Epithelial cell of proximal tubule (primary cell): ENCODE measurements at regions not wholly inside any gene's neighbourhood (a gene's known extent, or its start where the extent isn't known, plus 50 kb on each side); places are given as distances from the start of the nearest gene placed in this dataset.
A peak's percentile ranks its signal among the peaks of the same experiment; 100 is the strongest.
"Not testable (repeated sequence)": the region's sequence is repeated elsewhere in the genome, so short reads cannot be mapped to it uniquely, and the experiment has no call there.

ENCODE experiments used
- DNase-seq: peaks from one replicate; pipeline ENCODE4 v3.0.0-alpha.2; 2011; ENCODE audit warnings: low read depth
- H3K4me3 ChIP-seq: 2 replicates; pipeline ENCODE4 v1.5.1; 2011; ENCODE audit warnings: low read depth, mild to moderate bottlenecking, low read length
- TF ChIP-seq, protein P1 (sequence below): conservative IDR thresholded peaks from 2 replicates; pipeline ENCODE4 v1.5.1; 2012; ENCODE audit warnings: low read depth, mild to moderate bottlenecking, low read length

DNA sequence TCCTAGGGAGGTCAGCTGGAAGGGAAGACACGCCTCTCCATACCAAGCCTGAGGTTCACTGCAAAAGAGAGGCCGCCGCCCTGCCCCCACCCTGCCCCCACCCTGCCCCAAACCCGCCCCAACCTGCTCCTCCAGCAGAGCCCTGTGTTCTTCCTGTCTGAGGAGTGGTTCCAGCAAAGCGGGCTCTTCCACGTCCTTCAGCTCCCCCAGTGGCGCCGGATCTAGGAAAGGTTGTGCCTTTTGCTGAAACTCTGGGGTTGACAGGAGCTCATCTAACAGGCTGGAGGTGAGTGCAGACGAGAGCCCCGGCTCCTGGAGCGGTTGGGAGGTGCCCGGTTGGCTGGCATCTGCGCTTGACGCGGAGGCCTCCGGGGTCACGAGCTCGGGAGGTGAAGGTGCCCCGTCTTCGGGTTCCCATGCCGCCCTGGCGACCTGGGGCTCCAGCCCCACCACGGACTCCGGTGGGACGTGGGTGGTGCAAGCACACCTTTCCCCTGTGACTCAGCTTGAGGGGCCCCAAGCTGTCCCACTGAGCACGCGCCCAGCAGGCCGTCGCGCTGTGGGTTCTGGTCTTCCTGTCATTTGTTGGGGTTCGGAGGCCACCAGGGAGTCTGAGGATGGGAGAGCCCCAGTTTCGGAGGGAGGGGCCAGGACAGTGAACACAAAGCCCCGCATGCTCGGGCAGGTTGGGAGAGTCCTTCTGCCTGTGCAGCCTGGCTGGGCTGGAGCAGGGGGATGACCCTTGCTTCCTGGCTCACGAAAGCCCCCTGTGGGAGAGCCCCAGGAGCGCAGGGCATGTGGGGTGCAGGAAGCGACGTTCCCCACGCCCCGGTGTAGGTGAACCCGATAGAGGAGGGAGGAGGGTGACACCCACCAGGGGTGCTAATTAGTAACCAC, 1467.1 kb downstream of the FOXD4L5 start:
- peak overlapping the region; percentile 50 for H3K4me3 ChIP-seq
- DNase-seq = no peak
- TF ChIP-seq, protein P1, sequence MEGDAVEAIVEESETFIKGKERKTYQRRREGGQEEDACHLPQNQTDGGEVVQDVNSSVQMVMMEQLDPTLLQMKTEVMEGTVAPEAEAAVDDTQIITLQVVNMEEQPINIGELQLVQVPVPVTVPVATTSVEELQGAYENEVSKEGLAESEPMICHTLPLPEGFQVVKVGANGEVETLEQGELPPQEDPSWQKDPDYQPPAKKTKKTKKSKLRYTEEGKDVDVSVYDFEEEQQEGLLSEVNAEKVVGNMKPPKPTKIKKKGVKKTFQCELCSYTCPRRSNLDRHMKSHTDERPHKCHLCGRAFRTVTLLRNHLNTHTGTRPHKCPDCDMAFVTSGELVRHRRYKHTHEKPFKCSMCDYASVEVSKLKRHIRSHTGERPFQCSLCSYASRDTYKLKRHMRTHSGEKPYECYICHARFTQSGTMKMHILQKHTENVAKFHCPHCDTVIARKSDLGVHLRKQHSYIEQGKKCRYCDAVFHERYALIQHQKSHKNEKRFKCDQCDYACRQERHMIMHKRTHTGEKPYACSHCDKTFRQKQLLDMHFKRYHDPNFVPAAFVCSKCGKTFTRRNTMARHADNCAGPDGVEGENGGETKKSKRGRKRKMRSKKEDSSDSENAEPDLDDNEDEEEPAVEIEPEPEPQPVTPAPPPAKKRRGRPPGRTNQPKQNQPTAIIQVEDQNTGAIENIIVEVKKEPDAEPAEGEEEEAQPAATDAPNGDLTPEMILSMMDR = no peak

DNA sequence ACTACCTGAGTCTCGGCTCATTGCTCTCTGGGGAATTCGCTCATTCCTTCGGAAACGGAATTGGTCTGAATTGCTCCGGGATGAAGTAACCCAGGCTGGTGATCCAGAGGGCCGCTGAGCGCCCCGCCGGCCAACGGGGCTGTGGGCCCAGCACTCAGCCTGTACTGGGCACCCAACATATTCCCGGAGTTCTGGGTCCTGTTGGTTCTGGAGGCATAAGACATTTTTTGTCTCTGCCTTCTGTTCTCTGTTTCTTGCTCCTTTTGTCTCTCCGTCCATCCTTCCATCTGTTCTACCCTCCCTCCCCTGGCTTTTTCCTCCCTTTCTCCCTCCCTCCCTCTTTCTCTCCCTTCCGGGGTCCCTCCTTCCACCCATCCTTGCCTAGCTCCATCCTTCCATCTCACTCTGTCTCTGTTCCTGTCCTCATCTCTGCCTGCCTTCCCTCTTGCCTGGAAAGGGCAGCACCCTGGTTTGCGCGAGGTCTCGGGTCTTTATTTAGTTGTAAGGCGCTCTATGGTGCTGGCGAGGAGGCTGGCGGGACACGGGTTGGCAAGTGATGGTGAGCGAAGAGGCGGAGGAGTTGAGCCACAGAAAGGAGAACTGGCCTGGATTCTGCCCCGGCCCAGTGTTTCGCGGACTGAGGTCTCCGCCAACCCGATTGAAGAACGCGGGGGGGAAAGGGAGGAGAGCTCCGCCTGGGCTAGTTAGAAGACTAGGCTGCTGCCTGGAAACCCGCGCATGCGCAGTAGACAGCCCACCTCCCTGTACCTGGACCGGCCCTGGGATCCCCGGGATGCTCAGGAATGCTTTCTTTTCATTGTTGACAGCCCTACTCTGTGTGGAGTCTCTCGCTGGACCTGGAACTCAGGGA, 1468.0 kb downstream of the FOXD4L5 start:
- TF ChIP-seq, protein P1 = no peak
- peak; percentile 13 for DNase-seq
- H3K4me3 ChIP-seq = peak overlapping the region; percentile 50

DNA sequence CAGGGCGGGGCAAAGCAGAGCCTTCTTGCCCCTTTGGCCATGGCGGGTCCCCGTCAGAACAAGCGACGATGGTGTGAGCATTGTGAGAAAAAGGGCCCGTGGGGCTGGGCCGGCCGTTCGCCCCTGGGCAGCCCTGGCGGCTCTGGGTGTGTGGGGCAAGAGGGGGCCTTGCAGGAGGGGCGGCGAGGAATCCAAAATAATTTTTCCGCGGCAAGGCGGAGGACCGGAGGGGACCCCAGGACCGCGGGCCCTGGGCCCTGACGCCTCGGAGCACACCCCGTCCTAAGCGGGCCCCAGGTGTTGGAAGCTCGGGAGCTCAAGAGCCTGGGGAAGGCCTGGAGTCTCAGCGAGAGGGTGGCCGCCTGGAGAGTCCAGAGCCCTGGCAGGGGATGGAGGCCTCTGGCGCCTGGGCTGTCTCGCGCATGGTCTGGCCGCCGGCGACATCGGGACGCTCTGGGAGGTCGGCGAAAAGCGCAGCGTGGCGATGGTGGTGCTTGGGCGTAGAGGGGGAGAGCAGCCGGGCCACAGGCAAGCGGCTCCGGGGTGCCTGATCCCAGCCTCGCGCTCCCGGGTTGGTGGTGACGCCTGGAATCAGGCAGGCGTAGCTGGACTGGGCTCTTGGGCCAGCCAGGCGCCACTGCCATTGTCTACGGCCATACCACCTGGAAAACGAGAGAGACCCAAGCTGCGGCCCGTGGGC, 1469.9 kb downstream of the FOXD4L5 start:
- H3K4me3 ChIP-seq, DNase-seq: not testable (repeated sequence)

DNA sequence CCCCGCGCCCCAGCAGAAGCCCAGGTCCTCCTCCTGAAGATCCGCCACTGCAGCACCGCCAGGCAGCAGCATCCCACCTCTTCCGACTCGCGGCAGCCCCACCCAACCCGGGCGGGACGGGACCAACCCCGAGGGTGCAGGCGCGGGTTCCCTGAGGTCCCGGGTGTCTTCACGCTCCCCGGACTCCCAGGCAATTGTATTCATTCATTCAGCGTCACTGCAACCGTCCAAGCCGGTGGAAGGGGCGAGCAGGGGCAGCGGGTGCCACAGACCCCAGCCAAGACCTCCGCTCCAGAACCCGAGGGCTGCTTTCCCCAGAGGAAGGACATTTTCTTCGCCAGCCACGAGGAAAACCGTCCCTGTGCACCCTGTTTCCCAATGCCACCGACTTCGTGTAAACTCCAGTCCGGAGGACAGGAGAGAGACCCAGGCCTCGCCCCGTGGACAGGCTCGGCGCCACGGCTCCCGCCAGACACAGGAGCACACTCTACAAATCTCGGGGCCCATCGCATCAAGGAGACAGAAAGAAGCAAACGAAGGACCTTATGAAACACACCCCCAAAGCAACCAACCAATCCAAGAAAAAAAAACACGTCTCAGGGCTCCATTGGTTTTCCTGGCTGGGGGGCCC, 1471.5 kb downstream of the FOXD4L5 start:
- not testable (repeated sequence) for DNase-seq
- H3K4me3 ChIP-seq = peak overlapping the region; percentile 6

DNA sequence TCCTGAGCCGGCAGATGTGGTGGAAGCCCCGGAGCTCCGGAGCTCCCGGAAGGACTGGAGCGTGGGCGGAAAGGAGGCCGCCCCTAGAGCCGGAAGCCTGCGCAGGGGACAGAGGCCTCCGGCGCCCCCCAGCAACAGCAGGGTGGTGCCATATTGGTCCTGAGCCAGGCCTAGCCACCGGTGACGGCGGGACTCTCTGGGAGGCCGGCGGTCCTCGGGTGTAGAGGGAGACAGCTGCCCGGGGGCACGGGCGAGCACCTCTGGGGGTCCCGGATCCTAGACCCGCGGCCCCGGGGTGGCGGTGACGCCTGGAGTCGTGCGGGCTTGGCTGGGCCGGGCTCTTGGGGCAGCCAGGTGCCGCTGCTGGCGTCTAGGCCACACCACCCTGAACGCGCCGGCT, 1472.2 kb downstream of the FOXD4L5 start:
- DNase-seq, H3K4me3 ChIP-seq: not testable (repeated sequence)

DNA sequence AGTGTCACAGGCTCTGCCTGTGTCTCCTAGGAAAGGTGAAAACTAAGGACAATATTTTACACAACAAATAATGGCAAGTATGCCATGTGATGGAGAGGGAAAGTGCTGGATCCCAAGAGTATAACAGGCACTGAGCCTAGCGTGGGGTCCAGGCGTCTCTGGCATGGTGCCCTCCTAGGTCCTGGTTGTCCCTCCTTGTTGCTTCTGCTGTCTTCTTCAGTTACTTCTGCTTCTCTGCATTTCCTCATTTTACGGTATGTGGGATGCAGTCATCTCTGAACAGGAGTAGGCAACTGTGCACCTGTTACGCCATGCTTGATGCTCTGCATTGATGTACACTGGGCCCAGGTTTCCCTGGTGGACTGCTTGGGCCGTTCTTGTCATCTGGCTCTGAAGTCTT, 1480.8 kb downstream of the FOXD4L5 start:
- H3K4me3 ChIP-seq, DNase-seq: not testable (repeated sequence)

DNA sequence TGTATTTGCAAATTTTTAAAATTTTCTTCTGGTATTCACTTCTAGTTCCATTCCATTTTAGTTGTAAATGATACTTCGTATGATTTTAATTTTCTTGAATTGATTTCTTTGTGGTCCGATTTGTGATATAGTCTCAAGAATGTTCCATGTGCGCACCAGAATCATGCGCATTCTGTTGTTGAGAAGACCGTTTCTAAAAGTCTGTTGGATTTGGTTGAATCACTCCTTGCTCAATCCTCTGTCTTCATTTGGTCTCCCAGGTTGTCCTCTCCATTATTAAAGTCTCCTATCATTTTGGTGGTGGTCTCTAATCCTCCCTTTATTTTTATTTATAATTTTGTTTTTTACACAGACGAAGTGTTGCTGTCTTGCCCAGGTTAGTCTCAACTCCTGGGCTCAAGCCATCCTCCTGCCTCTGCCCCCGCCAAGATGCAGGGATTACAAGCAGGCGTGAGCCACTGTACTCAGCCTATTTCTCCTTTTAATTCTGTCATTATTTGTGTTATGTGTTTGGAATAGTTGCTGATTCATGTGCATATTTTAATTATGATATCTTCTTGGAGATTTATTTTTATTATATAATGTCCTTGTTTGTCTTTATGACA, 1490.8 kb downstream of the FOXD4L5 start:
- not testable (repeated sequence) for DNase-seq, H3K4me3 ChIP-seq

DNA sequence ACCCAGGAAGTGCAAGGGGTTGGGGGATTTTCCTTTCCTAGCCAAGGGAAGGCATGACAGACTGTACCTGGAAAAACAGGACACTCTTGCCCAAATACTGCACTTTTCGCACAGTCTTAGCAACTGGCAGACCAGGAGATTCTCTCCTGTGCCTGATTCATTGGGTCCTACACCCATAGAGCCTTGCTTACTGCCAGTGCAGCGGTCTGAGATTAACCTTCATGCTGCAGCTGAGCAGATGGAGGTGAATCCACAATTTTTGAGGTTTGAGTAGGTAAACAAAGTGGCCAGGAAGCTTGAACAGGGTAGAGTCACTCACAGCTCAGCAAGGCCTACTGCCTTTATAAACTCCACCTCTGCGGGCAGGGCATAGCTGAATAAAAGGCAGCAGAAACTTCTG, 1497.6 kb downstream of the FOXD4L5 start:
- H3K4me3 ChIP-seq, DNase-seq: not testable (repeated sequence)

DNA sequence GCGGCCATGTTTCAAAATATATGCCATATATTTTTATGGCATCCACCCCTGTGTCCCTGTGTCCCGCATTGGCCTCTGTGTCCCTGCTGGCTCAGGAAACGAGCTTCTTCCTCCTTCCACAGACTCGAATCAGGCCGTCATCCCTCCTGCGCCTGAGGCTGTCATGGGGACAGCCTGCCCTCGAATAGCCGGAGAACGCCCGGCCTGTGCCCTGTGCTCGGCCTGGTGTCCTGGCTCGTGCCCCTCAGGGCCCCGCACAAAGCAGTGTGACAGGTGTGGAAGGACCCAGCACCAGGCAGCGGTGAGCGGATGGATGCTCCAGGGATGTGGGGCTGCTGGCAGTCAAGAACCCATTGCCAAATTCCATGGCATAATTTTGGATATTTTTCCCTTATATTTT, 1500.0 kb downstream of the FOXD4L5 start:
- DNase-seq, H3K4me3 ChIP-seq: not testable (repeated sequence)

DNA sequence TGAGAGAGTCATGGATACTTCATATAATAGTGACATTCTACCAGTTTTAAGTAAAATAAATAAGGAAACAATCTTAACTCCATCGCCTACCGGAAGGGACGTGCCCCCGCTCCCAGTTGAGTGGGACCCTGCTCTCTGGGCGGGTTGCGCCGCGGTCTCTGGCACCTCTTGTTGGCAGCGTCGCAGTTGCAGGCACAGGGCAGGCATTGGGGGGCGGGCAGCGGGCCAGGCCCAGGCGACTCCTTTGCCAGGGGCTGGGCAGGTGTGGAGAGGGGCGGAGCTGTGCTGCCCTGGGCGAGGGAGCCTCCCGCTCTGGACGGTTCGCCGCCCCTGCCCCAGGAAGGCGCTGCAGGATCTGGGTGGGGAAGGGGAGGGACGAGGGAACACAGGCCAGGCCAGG, 1500.6 kb downstream of the FOXD4L5 start:
- DNase-seq, H3K4me3 ChIP-seq: not testable (repeated sequence)

DNA sequence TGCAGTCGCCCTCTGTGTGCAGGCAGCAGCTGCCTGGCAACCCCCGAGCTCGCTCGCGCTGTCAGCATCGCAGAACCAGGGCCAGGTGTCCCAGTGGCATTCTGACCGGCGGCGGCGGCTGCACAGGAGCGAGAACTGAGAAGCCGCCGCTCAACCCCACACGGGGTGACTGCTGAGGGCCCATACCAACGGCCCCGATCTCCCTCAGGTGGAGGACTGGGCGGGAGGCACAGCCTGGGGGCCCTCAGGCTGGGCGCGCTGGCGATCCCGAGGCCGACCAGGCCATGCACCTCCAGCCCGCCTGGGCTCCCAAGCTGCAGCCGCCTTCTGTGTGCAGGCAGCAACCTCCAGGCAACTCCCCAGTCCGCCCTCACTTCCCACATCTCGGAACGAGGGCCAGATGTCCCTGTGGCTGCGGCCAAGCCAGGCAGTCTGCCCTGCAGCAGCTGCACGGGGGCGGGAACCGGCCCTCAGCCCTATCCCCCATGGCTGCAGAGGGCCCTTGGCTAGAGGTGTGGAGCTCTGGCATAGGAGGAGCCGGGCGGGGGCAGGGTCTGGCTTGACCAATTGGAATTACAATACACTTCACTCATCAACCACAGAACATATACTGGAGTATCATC, 1503.1 kb downstream of the FOXD4L5 start:
- H3K4me3 ChIP-seq, DNase-seq: not testable (repeated sequence)

DNA sequence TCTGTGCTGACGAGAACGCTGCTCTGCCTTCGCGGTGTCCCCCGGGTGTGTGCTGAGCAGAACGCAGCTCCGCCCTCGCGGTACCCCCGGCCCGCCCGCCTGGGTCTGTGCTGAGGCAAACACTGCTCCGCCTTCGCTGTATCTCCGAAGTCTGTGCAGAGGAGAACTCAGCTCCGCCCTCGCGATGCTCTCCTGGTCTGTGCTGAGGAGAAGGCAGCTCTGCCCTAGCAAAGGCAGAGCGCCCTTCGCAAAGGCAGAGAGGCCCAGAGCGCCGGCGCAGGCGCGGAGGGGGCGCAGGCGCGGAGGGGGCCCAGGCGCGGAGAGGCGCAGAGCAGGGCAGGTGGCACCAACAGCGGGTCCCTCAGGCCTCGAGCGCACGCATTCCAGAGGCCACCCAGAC, 1503.6 kb downstream of the FOXD4L5 start:
- not testable (repeated sequence) for DNase-seq, H3K4me3 ChIP-seq

DNA sequence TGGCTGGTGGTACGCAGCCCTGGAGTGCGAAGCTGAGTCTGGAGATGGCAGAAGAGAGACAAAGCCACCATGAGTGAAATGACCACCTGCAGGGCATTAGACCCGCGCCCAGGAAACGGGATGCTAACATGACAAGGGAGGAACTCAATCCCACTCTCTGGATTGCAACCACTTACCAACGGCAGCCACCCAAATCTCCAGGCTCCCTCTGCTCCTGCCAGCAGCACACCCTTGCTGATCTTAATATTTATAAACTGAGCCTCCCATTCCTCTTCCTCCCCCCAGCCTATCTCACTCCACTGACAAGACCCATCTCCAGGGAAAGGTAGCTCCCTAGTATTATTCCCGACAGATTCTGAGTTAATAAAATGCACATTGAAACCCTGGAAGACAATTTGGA, 1508.8 kb downstream of the FOXD4L5 start:
- H3K4me3 ChIP-seq, DNase-seq: not testable (repeated sequence)

DNA sequence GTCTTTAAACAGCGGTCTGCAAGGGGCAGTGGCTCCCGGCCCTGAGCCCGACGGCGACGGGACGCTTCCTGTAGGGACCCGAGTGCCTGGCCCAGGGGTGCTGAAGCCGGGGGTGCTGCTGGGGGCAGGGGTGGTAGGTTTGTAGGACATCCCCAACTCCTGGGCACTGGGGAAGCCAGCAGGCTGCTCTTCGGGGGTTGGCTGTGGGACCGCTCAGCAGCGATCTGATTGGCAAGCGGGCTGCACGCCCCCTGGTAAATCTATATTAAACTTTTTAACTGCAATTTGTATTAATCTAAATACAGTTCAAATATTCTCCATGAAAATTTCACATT, 1510.0 kb downstream of the FOXD4L5 start:
- DNase-seq, H3K4me3 ChIP-seq: not testable (repeated sequence)

DNA sequence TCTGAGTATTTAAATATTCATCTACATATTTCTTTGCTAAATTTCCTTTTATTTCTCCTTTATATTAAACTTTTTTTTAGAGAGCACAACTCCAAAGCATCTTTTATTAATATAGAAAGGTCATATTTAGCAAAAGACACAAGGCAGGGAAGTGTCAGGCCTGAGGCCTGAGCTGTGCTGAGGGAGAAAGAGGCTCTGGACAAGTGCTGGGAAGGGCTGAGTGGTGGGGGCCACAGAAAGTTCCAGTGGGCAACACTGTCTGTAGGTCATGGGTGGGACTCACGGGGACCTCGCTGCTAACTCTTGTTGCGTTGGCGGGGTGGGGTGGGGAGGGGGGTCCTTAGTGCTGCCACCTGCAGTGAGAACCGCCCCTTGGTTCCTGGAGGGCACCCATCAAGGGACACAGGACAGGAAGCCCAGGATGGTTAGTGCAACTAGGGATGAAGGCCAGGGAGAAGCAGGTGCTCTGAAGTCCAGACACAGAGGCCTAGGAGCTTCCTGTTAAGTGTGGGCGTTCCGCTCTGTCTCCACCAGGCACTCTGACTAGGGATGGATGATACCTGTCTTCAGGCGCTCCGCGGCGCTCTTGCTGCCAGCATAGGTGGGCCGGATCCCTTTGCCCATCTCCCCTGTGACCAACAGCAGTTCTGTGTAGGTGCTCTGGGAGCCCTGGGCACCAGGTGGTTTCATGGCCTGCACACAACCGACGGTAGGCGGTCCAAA, 1510.5 kb downstream of the FOXD4L5 start:
- DNase-seq = not testable (repeated sequence)

More for the DNA sequence above, 1510.5 kb downstream of the FOXD4L5 start:
- H3K4me3 ChIP-seq = not testable (repeated sequence)
